DMS153 treated with DMSO at 0.1 percent for 48 hours (cell line): ENCODE measurements at regions not wholly inside any gene's neighbourhood (a gene's known extent, or its start where the extent isn't known, plus 50 kb on each side); places are given as distances from the start of the nearest gene placed in this dataset.
A peak's percentile ranks its signal among the peaks of the same experiment; 100 is the strongest.
"Not testable (repeated sequence)": the region's sequence is repeated elsewhere in the genome, so short reads cannot be mapped to it uniquely, and the experiment has no call there.

Source experiments
- DNase-seq: peaks from one replicate; lab custom pipeline; 2025; ENCODE audit not compliant: unreplicated experiment; lab: John Stamatoyannopoulos, UW

GRCh38 chr12:22808860-22809259 is 183.9 kb downstream of the ETNK1 start:
- no peak for DNase-seq

GRCh38 chr12:22810036-22810435 is 185.1 kb downstream of the ETNK1 start:
- DNase-seq = no peak

- DNase-seq = no peak
Observed at GRCh38 chr12:22812531-22812930, 187.6 kb downstream of the ETNK1 start.

GRCh38 chr12:22821985-22822384 is 197.0 kb downstream of the ETNK1 start:
- no peak for DNase-seq

- DNase-seq = no peak
Observed at GRCh38 chr12:22826026-22826425, 201.1 kb downstream of the ETNK1 start.

- DNase-seq = not testable (repeated sequence)
Observed at GRCh38 chr12:22826446-22826981, 201.5 kb downstream of the ETNK1 start.

GRCh38 chr12:22828066-22828465 is 203.1 kb downstream of the ETNK1 start:
- no peak for DNase-seq

GRCh38 chr12:22835431-22835830 is 210.5 kb downstream of the ETNK1 start:
- DNase-seq = no peak

GRCh38 chr12:22850185-22850584 is 225.2 kb downstream of the ETNK1 start:
- DNase-seq = no peak

- no peak for DNase-seq
Observed at GRCh38 chr12:22851532-22851931, 226.6 kb downstream of the ETNK1 start.

- DNase-seq = no peak
Observed at GRCh38 chr12:22855456-22855855, 230.5 kb downstream of the ETNK1 start.

GRCh38 chr12:22856178-22856577 is 231.2 kb downstream of the ETNK1 start:
- peak; percentile 76 for DNase-seq

- DNase-seq = no peak
Observed at GRCh38 chr12:22858849-22859570, 234.0 kb downstream of the ETNK1 start.

- DNase-seq = no peak
Observed at GRCh38 chr12:22860926-22861325, 236.0 kb downstream of the ETNK1 start.

GRCh38 chr12:22865822-22866221 is 240.9 kb downstream of the ETNK1 start:
- DNase-seq = no peak

- DNase-seq = no peak
Observed at GRCh38 chr12:22866406-22866805, 241.4 kb downstream of the ETNK1 start.

- no peak for DNase-seq
Observed at GRCh38 chr12:22874151-22874550, 249.2 kb downstream of the ETNK1 start.

- DNase-seq = no peak
Observed at GRCh38 chr12:22876262-22876661, 251.3 kb downstream of the ETNK1 start.

GRCh38 chr12:22879203-22879602 is 254.2 kb downstream of the ETNK1 start:
- no peak for DNase-seq

- DNase-seq = no peak
Observed at GRCh38 chr12:22880331-22880730, 255.4 kb downstream of the ETNK1 start.

- no peak for DNase-seq
Observed at GRCh38 chr12:22880807-22881206, 255.8 kb downstream of the ETNK1 start.

- DNase-seq = no peak
Observed at GRCh38 chr12:22881878-22882385, 257.0 kb downstream of the ETNK1 start.

- no peak for DNase-seq
Observed at GRCh38 chr12:22882559-22882958, 257.6 kb downstream of the ETNK1 start.
